ENCODE measurements at regions not wholly inside any gene's neighbourhood (a gene's known extent, or its start where the extent isn't known, plus 50 kb on each side); places are given as distances from the start of the nearest gene placed in this dataset.

DNA sequence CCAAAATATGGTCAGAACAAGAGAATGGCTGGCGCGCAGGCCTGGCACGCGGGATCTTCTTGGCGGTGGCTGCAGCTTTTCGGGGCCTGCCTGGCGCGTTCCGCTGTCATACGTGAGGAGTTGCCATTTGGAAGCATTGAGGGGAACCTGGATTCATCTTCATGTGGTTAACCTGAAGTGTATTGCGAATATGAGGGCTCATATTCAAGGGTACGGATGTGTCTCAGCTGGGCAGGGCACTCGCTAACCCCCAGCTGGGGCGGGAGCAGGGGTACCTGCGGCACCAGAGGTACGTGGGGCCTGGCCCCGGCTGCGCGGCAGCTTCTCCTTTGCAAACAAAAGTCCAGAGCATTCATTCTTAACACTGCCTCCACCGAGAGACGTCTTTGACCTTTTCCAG, 605.6 kb downstream of the QKI start:
- no peak overlapping the region for H3K27ac ChIP-seq (ENCODE audit: control insufficient read depth, insufficient read depth, low read length)
- H3K9me1 ChIP-seq (ENCODE audit: control insufficient read depth, extremely low read depth, insufficient read depth, low read length): no peaks in the 10 kb centered on the region
- H3K36me3 ChIP-seq (ENCODE audit: control insufficient read depth in 2 of 2, extremely low read depth in 1 of 2, insufficient read depth in 2 of 2, low read length in 2 of 2): no peaks in the 10 kb centered on the region
- TF ChIP-seq, protein P1, sequence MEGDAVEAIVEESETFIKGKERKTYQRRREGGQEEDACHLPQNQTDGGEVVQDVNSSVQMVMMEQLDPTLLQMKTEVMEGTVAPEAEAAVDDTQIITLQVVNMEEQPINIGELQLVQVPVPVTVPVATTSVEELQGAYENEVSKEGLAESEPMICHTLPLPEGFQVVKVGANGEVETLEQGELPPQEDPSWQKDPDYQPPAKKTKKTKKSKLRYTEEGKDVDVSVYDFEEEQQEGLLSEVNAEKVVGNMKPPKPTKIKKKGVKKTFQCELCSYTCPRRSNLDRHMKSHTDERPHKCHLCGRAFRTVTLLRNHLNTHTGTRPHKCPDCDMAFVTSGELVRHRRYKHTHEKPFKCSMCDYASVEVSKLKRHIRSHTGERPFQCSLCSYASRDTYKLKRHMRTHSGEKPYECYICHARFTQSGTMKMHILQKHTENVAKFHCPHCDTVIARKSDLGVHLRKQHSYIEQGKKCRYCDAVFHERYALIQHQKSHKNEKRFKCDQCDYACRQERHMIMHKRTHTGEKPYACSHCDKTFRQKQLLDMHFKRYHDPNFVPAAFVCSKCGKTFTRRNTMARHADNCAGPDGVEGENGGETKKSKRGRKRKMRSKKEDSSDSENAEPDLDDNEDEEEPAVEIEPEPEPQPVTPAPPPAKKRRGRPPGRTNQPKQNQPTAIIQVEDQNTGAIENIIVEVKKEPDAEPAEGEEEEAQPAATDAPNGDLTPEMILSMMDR (optimal IDR thresholded peaks at IDR 0.05 in 1 of 3, IDR thresholded peaks at IDR 0.05 in 1 of 3, conservative IDR thresholded peaks at IDR 0.05 in 1 of 3; ENCODE audit: extremely low read depth in 1 of 3, insufficient read depth in 2 of 3, low read length in 3 of 3): no peak
- no peak for TF ChIP-seq EZH2 (IDR thresholded peaks at IDR 0.05; ENCODE audit: low read length)
- H3K27me3 ChIP-seq (ENCODE audit: control insufficient read depth, extremely low read depth, insufficient read depth, low read length): no peaks in the 10 kb centered on the region
- H3K9me3 ChIP-seq (ENCODE audit: control insufficient read depth, low read depth, low read length): peaks cover 5% of the 10 kb centered on the region
- DNase-seq (ENCODE audit: low read depth, low spot score) (no peak), FAIRE-seq (no peak)
- no peak overlapping the region for H3K9ac ChIP-seq (ENCODE audit: control insufficient read depth, extremely low read depth, insufficient read depth, low read length)
- H4K20me1 ChIP-seq (ENCODE audit: control insufficient read depth, extremely low read depth, insufficient read depth, low read length): no peaks in the 10 kb centered on the region
- no peak overlapping the region for H3K4me3 ChIP-seq (ENCODE audit: control insufficient read depth in 2 of 3, extremely low read depth in 1 of 3, insufficient read depth in 2 of 3, low read depth in 1 of 3, low read length in 3 of 3)
- dilution Hi-C loops (cut with MboI; ENCODE audit: extremely low pct_ligation_motif_present, low sequenced_read_pairs): no loop called here
- H3K79me2 ChIP-seq (ENCODE audit: control insufficient read depth, insufficient read depth, low read length): no peaks in the 10 kb centered on the region
- H3K4me2 ChIP-seq (ENCODE audit: control insufficient read depth, extremely low read depth, insufficient read depth, low read depth, low read length): no peak overlapping the region
- no peaks in the 10 kb centered on the region for H3K4me1 ChIP-seq (ENCODE audit: control insufficient read depth, extremely low read depth, insufficient read depth, low read length)
- H2AFZ ChIP-seq (ENCODE audit: control insufficient read depth, low read length): no peak overlapping the region

DNA sequence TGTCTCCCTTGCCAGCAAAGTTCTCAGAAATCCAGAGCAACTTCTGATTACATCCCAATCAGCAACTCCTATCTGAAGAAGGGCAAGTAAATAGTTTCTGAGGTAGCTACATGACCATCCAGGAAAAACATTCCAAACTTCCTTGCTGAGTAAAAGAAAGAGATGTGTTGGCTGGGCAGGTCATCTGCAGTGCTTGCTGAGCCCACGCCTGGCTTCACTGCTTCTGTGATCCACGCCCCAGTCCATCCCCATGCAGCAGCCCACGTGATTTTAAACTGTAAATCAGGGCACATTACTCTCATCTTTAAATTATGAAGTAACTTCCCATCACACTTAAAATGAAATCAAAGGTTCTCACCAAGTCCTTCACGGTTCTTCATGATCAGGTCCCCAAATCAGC, 603.6 kb downstream of the QKI start:
- Histone ChIP-seq H3K9me3 (ENCODE audit: control insufficient read depth, low read depth, low read length) (peaks cover 5% of the 10 kb centered on the region), H3K4me2 (ENCODE audit: control insufficient read depth, extremely low read depth, insufficient read depth, low read depth, low read length) (no peak overlapping the region), H4K20me1 (ENCODE audit: control insufficient read depth, extremely low read depth, insufficient read depth, low read length) (no peaks in the 10 kb centered on the region), H3K27ac (ENCODE audit: control insufficient read depth, insufficient read depth, low read length) (no peak overlapping the region), H3K9ac (ENCODE audit: control insufficient read depth, extremely low read depth, insufficient read depth, low read length) (no peak overlapping the region), H3K9me1 (ENCODE audit: control insufficient read depth, extremely low read depth, insufficient read depth, low read length) (no peaks in the 10 kb centered on the region), H3K36me3 (ENCODE audit: control insufficient read depth in 2 of 2, extremely low read depth in 1 of 2, insufficient read depth in 2 of 2, low read length in 2 of 2) (no peaks in the 10 kb centered on the region), H3K79me2 (ENCODE audit: control insufficient read depth, insufficient read depth, low read length) (no peaks in the 10 kb centered on the region), H3K4me1 (ENCODE audit: control insufficient read depth, extremely low read depth, insufficient read depth, low read length) (no peaks in the 10 kb centered on the region), H3K27me3 (ENCODE audit: control insufficient read depth, extremely low read depth, insufficient read depth, low read length) (no peaks in the 10 kb centered on the region), H3K4me3 (ENCODE audit: control insufficient read depth in 2 of 3, extremely low read depth in 1 of 3, insufficient read depth in 2 of 3, low read depth in 1 of 3, low read length in 3 of 3) (no peak overlapping the region), H2AFZ (ENCODE audit: control insufficient read depth, low read length) (no peak overlapping the region)
- dilution Hi-C loops (cut with MboI; ENCODE audit: extremely low pct_ligation_motif_present, low sequenced_read_pairs): no loop called here
- FAIRE-seq (no peak), DNase-seq (ENCODE audit: low read depth, low spot score) (no peak)
- TF ChIP-seq, protein P1 (optimal IDR thresholded peaks at IDR 0.05 in 1 of 3, IDR thresholded peaks at IDR 0.05 in 1 of 3, conservative IDR thresholded peaks at IDR 0.05 in 1 of 3; ENCODE audit: extremely low read depth in 1 of 3, insufficient read depth in 2 of 3, low read length in 3 of 3): no peak
- no peak for TF ChIP-seq EZH2 (IDR thresholded peaks at IDR 0.05; ENCODE audit: low read length)

Measured in keratinocyte (primary cell).